ENCODE measurements at regions not wholly inside any gene's neighbourhood (a gene's known extent, or its start where the extent isn't known, plus 50 kb on each side); places are given as distances from the start of the nearest gene placed in this dataset.
"Not testable (repeated sequence)": the region's sequence is repeated elsewhere in the genome, so short reads cannot be mapped to it uniquely, and the experiment has no call there.

DNA sequence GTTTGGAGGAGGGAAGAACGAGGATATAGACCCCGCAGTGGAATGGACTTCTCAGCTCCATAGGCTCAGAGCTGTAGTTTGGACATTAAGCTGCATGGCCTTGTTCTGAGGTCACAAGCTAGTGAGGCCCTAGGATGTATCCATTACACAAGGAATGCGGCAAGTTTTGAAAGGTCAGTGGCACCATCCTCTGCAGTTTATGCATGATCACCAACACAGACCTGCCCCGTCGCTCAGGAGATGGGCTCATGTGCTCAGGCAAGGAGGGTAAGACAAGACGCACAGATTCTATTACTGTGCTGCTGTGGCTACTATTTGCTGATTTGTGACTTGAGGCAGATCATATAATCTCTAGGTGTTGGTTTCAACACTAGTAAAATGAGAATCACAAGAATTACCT is 110.9 kb downstream of the FAM161A start:
- TF ChIP-seq, protein P1, sequence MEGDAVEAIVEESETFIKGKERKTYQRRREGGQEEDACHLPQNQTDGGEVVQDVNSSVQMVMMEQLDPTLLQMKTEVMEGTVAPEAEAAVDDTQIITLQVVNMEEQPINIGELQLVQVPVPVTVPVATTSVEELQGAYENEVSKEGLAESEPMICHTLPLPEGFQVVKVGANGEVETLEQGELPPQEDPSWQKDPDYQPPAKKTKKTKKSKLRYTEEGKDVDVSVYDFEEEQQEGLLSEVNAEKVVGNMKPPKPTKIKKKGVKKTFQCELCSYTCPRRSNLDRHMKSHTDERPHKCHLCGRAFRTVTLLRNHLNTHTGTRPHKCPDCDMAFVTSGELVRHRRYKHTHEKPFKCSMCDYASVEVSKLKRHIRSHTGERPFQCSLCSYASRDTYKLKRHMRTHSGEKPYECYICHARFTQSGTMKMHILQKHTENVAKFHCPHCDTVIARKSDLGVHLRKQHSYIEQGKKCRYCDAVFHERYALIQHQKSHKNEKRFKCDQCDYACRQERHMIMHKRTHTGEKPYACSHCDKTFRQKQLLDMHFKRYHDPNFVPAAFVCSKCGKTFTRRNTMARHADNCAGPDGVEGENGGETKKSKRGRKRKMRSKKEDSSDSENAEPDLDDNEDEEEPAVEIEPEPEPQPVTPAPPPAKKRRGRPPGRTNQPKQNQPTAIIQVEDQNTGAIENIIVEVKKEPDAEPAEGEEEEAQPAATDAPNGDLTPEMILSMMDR (IDR thresholded peaks at IDR 0.05; ENCODE audit: low read depth, low read length): no peak
- H3K4me3 ChIP-seq (ENCODE audit: low read depth, low read length): no peak overlapping the region

DNA sequence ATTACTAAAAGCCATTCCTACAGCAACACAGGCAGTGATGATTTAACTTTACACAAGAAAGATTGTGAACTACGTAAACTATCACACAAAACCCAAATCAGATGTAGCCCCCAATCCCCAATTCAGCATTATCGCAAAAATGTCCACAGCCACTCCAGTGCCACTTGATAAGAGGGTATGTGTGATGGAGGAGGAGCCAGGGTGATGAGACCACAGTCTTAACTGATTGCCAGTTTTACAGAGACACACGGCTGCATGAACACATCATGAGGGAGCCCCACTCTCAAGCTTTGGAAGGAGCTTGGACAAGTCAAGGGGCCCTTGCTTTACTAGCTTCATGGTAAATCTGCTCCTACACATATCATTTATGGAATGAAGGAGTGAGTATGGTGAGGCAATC is 116.0 kb downstream of the FAM161A start:
- TF ChIP-seq, protein P1 (IDR thresholded peaks at IDR 0.05; ENCODE audit: low read depth, low read length): no peak
- no peak overlapping the region for H3K4me3 ChIP-seq (ENCODE audit: low read depth, low read length)

DNA sequence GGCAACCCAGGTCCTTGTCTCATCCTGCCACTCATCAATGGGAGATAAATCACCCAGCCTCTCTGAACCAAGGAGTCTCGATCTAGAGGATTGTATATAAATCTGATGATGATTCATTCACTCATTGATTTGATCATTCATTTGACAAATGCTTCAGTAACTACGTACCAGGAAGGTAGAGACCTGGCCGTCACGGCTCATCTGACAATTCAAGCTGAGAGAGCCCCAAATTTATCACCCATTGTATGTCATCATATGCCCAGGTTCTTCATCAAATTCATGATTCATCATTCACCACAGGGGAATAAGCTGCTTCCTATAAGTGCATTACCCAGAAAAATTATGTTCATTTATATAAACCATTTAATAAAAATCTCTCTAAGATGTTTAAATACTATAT is 116.9 kb downstream of the FAM161A start:
- TF ChIP-seq, protein P1 (IDR thresholded peaks at IDR 0.05; ENCODE audit: low read depth, low read length): no peak
- no peak overlapping the region for H3K4me3 ChIP-seq (ENCODE audit: low read depth, low read length)

DNA sequence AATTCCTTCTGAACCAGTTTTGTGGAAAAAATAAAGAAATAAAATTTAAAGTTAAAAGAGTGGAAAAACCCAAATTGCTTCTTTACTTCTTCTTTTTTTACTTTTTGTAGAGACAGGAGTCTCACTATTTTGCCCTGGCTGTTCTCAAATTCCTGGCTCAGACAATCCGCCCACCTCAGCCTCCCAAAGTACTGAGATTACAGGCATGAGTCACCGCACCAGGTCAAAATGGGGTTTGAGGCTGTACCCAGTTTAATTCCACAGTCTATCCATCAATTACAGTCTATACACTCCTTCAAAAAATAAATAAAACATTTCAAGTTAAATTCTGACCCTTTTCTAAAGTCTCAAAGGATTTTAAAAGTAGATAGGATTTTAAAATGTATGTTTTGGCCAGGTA is 120.3 kb downstream of the FAM161A start:
- TF ChIP-seq, protein P1 (IDR thresholded peaks at IDR 0.05; ENCODE audit: low read depth, low read length): no peak
- H3K4me3 ChIP-seq (ENCODE audit: low read depth, low read length): no peak overlapping the region

DNA sequence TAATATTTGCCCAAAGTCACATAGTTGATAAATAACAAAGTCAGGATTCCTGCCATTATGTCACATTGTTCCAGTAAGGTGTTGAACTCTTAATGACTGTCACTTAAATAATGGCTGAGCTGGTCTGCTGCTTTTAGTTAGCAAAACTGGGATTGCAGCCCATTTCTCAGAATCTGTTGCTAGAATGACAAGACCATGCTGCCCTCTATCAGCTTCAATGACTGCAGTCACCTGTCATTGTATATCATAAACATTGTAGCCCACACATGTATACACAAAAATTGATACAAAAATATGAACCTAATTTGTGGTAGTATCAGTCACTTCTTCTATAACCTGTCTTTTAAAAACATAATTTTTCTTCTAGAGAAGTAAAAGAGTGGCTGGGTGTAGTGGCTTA is 121.1 kb downstream of the FAM161A start:
- TF ChIP-seq, protein P1 (IDR thresholded peaks at IDR 0.05; ENCODE audit: low read depth, low read length): no peak
- H3K4me3 ChIP-seq (ENCODE audit: low read depth, low read length): no peak overlapping the region

DNA sequence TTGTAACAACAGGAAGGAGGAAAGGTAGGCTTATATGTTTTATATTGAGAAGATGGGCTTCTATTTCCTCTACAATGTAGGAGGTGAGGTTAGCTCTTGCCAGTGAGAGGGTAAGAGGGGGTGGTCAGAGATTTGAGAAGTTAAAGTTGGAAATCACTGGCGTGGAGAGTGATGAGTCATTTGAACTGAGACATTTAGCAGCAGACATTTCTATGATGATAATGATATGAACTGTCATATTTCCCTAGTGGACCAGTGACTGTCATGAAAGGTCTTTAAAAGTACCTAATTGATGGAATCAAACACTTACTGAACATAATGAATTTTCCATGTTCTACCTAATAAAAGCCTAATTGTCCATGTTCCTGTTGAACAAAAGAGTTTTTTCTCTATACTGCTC is 126.1 kb downstream of the FAM161A start:
- no peak overlapping the region for H3K4me3 ChIP-seq (ENCODE audit: low read depth, low read length)
- TF ChIP-seq, protein P1 (IDR thresholded peaks at IDR 0.05; ENCODE audit: low read depth, low read length): no peak

DNA sequence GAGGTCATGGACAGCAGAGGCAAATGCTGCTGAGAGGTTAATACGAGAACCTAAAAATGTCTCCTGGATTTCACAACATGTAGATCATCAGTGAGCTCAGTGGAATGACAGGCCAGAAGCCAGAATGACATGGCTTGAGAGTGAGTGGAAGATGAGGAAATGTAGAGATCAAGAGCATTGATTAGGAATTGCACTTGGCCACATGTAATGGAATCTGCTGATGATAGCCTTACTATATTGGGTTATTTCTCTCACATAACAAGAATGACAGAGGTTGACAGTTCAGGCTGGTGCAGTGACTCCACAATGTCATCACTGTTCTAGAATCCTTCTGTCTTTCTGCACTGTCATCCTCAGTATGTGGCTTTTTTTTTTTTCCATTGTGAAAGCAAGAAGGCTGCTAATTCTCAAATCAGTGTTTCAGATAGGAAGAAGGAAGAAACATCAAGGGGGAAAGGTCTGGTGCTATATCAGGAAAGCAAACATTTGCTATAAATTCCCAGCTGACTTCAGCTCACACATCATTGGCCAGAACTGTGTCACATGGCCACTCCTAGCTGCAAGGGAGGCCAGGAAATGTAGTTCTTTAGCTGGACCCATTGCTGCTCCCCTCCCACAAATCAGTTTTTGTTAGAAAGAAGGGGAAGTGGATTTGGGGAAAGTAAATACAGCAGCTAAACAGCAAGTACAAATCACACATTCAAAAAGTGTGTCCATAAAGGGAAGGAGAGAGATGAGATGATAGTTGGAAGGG is 127.2 kb downstream of the FAM161A start:
- TF ChIP-seq, protein P1 (IDR thresholded peaks at IDR 0.05; ENCODE audit: low read depth, low read length): no peak
- H3K4me3 ChIP-seq (ENCODE audit: low read depth, low read length): no peak overlapping the region

DNA sequence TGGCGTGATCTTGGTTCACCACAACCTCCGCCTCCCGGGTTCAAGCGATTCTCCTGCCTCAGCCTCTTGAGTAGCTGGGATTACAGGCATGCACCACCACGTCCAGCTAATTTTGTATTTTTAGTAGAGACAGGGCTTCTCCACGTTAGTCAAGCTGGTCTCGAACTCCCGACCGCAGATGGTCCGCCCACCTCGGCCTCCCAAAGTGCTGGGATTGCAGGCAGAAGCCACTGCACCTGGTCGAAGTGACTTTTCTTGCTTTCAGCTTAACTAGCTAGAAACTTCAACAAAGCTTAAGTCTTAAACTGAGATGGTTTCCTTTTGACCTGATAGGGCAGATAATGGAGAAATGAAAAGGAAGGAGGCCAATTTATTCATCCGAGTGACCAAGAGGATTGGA is 130.5 kb downstream of the FAM161A start:
- not testable (repeated sequence) for H3K4me3 ChIP-seq (ENCODE audit: low read depth, low read length)

Data from WI38 (cell line).